ENCODE measurements at regions not wholly inside any gene's neighbourhood (a gene's known extent, or its start where the extent isn't known, plus 50 kb on each side); places are given as distances from the start of the nearest gene placed in this dataset.
"Not testable (repeated sequence)": the region's sequence is repeated elsewhere in the genome, so short reads cannot be mapped to it uniquely, and the experiment has no call there.

GRCh38 chr4:167868163-167868562 lies 224.2 kb upstream of the ANXA10 start:
- Mint-ChIP-seq H3K27ac (no peak overlapping the region), H3K4me1 (no peaks in the 10 kb centered on the region), H3K27me3 (ENCODE audit: low read depth in 2 of 2) (no peaks in the 10 kb centered on the region), H3K9me3 (peaks cover 6 to 13% of the 10 kb centered on the region in 2 donors), H3K36me3 (no peaks in the 10 kb centered on the region), H3K4me3 (no peak overlapping the region)
- no peak overlapping the region for H3K4me3 ChIP-seq (ENCODE audit: low read length)
- H3K36me3 ChIP-seq (ENCODE audit: control insufficient read depth, insufficient read depth, low read length): no peaks in the 10 kb centered on the region
- ATAC-seq: no peak
- intact Hi-C loops (cut with micrococcal nuclease): no loop called here
- no peaks in the 10 kb centered on the region for H3K4me1 ChIP-seq (ENCODE audit: control insufficient read depth, insufficient read depth, low read length)
- H3K27me3 ChIP-seq (ENCODE audit: control insufficient read depth, insufficient read depth, low read length): no peaks in the 10 kb centered on the region
- TF ChIP-seq CTCF (IDR thresholded peaks at IDR 0.05): no peak
- WGBS (ENCODE audit: insufficient coverage): no CpG with 5 or more reads among the region's 1 CpG
- no peak overlapping the region for H3K27ac ChIP-seq (ENCODE audit: low read length)
- no peaks in the 10 kb centered on the region for H3K9me3 ChIP-seq (ENCODE audit: control insufficient read depth, insufficient read depth, low read length)
- no peak for DNase-seq

- intact Hi-C loops (cut with micrococcal nuclease): loop anchor here (1.0 kb wide), 1 partner anchor 24 kb away; no protein-coding TSS in a partner anchor
- Mint-ChIP-seq H3K4me1 (no peaks in the 10 kb centered on the region), H3K27ac (no peak overlapping the region), H3K4me3 (no peak overlapping the region), H3K27me3 (ENCODE audit: low read depth in 2 of 2) (no peaks in the 10 kb centered on the region), H3K9me3 (peaks cover 11 to 19% of the 10 kb centered on the region in 2 donors), H3K36me3 (no peaks in the 10 kb centered on the region)
- H3K9me3 ChIP-seq (ENCODE audit: control insufficient read depth, insufficient read depth, low read length): no peaks in the 10 kb centered on the region
- no peak for DNase-seq
- H3K27ac ChIP-seq (ENCODE audit: low read length): no peak overlapping the region
- no peak overlapping the region for H3K4me3 ChIP-seq (ENCODE audit: low read length)
- no peaks in the 10 kb centered on the region for H3K27me3 ChIP-seq (ENCODE audit: control insufficient read depth, insufficient read depth, low read length)
- TF ChIP-seq CTCF (IDR thresholded peaks at IDR 0.05): no peak
- H3K36me3 ChIP-seq (ENCODE audit: control insufficient read depth, insufficient read depth, low read length): no peaks in the 10 kb centered on the region
- no peak for ATAC-seq
- H3K4me1 ChIP-seq (ENCODE audit: control insufficient read depth, insufficient read depth, low read length): no peaks in the 10 kb centered on the region
These were observed 218.8 kb upstream of the ANXA10 start for GRCh38 chr4:167873496-167873895.

GRCh38 chr4:167876091-167876490 lies 216.2 kb upstream of the ANXA10 start:
- H3K9me3 ChIP-seq (ENCODE audit: control insufficient read depth, insufficient read depth, low read length); H3K27ac ChIP-seq (ENCODE audit: low read length); H3K27me3 Mint-ChIP-seq (ENCODE audit: low read depth in 2 of 2); H3K36me3 Mint-ChIP-seq; H3K27me3 ChIP-seq (ENCODE audit: control insufficient read depth, insufficient read depth, low read length); H3K4me3 Mint-ChIP-seq; H3K4me1 ChIP-seq (ENCODE audit: control insufficient read depth, insufficient read depth, low read length); DNase-seq; ATAC-seq; intact Hi-C loops (cut with micrococcal nuclease); H3K4me1 Mint-ChIP-seq; H3K36me3 ChIP-seq (ENCODE audit: control insufficient read depth, insufficient read depth, low read length); H3K27ac Mint-ChIP-seq; H3K4me3 ChIP-seq (ENCODE audit: low read length): not testable (repeated sequence)
- H3K9me3 Mint-ChIP-seq: peaks cover 25 to 26% of the 10 kb centered on the region in 2 donors
- no CpG with 5 or more reads among the region's 3 CpGs for WGBS (ENCODE audit: insufficient coverage)

- peaks cover 28 to 33% of the 10 kb centered on the region in 2 donors for H3K9me3 Mint-ChIP-seq
- H3K27me3 ChIP-seq (ENCODE audit: control insufficient read depth, insufficient read depth, low read length); DNase-seq; H3K27me3 Mint-ChIP-seq (ENCODE audit: low read depth in 2 of 2); ATAC-seq; H3K4me1 Mint-ChIP-seq; H3K27ac Mint-ChIP-seq; H3K27ac ChIP-seq (ENCODE audit: low read length); H3K4me3 ChIP-seq (ENCODE audit: low read length); H3K36me3 ChIP-seq (ENCODE audit: control insufficient read depth, insufficient read depth, low read length); H3K4me1 ChIP-seq (ENCODE audit: control insufficient read depth, insufficient read depth, low read length); H3K4me3 Mint-ChIP-seq; H3K36me3 Mint-ChIP-seq; intact Hi-C loops (cut with micrococcal nuclease); H3K9me3 ChIP-seq (ENCODE audit: control insufficient read depth, insufficient read depth, low read length): not testable (repeated sequence)
- WGBS (ENCODE audit: insufficient coverage): 94% methylated on average over 8 of the region's 8 CpGs
These were observed 214.5 kb upstream of the ANXA10 start for GRCh38 chr4:167877826-167878225.

- H3K9me3 ChIP-seq (ENCODE audit: control insufficient read depth, insufficient read depth, low read length): peaks cover 4% of the 10 kb centered on the region
- ATAC-seq: no peak
- Mint-ChIP-seq H3K9me3 (peaks cover 24 to 25% of the 10 kb centered on the region in 2 donors), H3K27ac (no peak overlapping the region), H3K4me1 (no peaks in the 10 kb centered on the region), H3K4me3 (no peak overlapping the region), H3K27me3 (ENCODE audit: low read depth in 2 of 2) (no peaks in the 10 kb centered on the region), H3K36me3 (no peaks in the 10 kb centered on the region)
- H3K27ac ChIP-seq (ENCODE audit: low read length): no peak overlapping the region
- no peak for TF ChIP-seq CTCF (IDR thresholded peaks at IDR 0.05)
- H3K27me3 ChIP-seq (ENCODE audit: control insufficient read depth, insufficient read depth, low read length): no peaks in the 10 kb centered on the region
- no peak overlapping the region for H3K4me3 ChIP-seq (ENCODE audit: low read length)
- no peaks in the 10 kb centered on the region for H3K36me3 ChIP-seq (ENCODE audit: control insufficient read depth, insufficient read depth, low read length)
- intact Hi-C loops (cut with micrococcal nuclease): no loop called here
- DNase-seq: no peak
- no peaks in the 10 kb centered on the region for H3K4me1 ChIP-seq (ENCODE audit: control insufficient read depth, insufficient read depth, low read length)
- 0% methylated on average over 1 of the region's 1 CpG for WGBS (ENCODE audit: insufficient coverage)
These were observed 209.1 kb upstream of the ANXA10 start for GRCh38 chr4:167883266-167883665.
